ENCODE measurements at regions not wholly inside any gene's neighbourhood (a gene's known extent, or its start where the extent isn't known, plus 50 kb on each side); places are given as distances from the start of the nearest gene placed in this dataset.

GRCh38 chr10:61846370-61847031, 55.0 kb upstream of the ARID5B start:
- no peak for TF ChIP-seq CTCF (optimal IDR thresholded peaks at IDR 0.05 in 1 of 3, IDR thresholded peaks at IDR 0.05 in 1 of 3, conservative IDR thresholded peaks at IDR 0.05 in 1 of 3; ENCODE audit: extremely low read depth in 1 of 3, insufficient read depth in 2 of 3, low read length in 3 of 3)
- no peak for TF ChIP-seq EZH2 (IDR thresholded peaks at IDR 0.05; ENCODE audit: low read length)
